ENCODE measurements at regions not wholly inside any gene's neighbourhood (a gene's known extent, or its start where the extent isn't known, plus 50 kb on each side); places are given as distances from the start of the nearest gene placed in this dataset.
A peak's percentile ranks its signal among the peaks of the same experiment; 100 is the strongest.

DNA sequence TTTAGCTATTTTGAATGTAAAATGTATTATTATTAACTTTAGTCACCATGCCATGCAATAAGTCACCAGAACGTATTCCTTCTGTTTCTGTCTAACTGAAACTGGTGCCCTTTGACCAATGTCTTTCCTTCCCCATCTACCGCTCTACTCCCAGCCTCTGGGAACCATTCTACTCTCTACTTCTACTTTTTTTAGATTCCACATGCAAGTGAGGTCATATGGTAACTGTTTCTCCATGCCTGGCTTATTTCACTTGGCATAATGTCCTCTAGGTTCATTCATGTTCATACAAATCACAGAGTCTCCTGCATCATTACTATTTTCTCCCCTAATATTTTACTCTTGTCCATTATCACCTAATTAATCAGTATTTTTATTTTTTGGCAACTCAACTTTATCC lies 160.1 kb downstream of the TMX1 start:
- no peak for DNase-seq

DNA sequence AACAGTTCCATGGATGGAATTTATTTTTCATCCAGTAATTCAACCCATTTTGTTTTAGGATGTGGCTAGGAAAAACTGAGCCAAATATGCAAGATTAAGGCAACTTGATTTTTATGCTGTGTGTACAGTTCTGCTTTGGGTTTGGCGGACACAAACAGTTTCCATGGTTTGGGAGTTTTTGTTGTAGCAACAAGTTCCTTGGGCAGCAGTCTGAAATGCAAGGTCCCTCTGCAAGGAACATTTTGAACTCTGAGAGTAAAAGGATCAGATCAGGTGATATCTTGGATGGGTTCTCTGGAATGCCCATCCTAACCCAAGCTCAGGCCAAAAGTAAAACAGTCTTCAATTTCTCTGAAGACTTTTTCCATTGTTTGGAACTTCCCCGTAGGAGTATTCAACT lies 161.2 kb downstream of the TMX1 start:
- DNase-seq = no peak

DNA sequence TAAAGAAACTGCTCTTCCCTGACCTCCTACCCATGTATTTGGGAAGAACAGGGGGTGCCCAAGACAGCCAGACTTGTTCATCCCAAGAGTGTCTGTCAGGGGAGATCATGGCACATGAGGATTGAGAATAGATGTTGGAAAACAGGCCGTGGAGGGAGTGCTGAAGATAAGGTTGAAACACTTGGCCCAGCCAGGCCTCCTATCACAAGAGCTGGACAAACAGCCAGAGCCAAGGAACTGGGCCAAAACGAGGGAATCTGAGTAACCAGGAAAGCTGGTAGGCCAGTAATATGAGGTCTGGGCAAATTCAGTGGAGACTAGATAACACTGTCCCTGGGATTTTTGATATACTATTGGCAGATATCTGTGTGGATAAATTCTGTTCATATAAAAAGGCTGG lies 161.7 kb downstream of the TMX1 start:
- no peak for DNase-seq

DNA sequence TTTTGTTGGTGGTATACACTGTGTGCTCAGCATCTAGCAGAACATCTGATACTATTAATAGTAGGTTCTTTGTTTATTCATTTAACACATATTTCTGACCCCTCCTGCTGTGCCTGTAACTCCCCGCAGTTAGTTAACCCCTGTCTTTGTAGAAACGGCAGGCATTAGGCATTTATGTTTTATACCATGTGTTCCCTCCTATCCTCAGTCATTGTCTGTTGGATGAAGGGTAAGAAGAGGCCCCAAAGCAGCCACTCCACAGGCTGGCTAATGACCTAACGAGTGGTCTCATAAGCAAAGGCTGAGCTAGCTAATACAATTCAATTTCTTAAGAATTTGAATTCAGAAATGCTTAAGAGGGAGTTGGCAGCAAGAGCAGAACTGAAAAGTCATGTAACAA lies 170.8 kb downstream of the TMX1 start:
- no peak for DNase-seq

- DNase-seq = peak; percentile 66
These were observed 179.6 kb downstream of the TMX1 start for GRCh38 chr14:51419685-51420084.

GRCh38 chr14:51422704-51423103 lies 182.7 kb downstream of the TMX1 start:
- no peak for DNase-seq

GRCh38 chr14:51424041-51424440 lies 184.0 kb downstream of the TMX1 start:
- DNase-seq = no peak

DNA sequence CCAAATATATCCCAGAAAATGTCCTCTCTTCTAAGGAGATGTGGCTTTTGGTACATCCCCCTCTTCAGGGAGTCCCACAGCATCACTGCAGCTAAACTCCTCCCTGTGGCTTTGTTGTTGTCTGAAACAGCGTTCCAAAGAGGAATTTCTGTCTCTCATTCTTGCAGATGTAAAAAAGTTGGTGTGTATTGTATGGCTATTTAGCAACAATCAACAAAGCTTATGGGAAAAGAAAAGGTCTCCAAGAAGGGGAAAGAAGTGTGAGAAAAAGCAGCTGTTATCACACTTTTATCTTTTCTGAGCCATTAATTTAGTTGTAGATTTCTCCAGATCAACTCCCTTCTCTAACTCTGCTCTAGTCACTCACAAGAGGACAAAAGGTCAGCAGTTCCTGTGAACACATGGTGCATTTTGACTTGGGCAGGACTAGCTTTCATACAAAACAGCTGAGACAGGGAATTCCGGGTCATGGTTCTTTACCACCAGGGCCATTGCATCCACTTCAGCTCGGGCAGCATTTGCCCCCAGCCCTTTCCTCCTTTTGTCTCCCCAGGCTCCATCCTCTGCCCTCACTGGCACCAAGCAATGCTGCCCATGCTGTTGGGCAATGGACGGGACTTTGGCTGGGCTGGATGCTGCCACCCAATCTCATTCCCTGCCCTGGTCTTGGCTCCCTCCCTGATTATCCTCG lies 184.7 kb downstream of the TMX1 start:
- no peak for DNase-seq

DNA sequence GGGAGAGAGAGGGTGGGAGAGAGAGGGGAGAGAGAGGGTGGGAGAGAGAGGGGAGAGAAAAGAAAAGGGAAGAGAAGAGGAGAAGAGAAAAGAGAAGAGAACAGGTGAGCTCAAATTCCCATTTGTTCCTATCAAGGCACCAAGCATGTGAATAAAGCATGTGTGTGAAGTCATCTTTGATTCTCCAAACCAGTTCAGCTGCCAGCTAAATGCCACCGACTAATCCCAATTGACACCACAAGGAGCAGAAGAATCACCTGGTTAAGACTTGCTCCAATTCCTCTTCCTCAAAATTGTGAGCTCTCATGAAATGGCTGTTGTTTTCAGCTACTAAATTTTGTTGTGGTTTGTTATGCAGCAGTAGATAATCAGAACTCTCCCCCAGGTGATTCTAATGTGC lies 188.9 kb downstream of the TMX1 start:
- DNase-seq = no peak

DNA sequence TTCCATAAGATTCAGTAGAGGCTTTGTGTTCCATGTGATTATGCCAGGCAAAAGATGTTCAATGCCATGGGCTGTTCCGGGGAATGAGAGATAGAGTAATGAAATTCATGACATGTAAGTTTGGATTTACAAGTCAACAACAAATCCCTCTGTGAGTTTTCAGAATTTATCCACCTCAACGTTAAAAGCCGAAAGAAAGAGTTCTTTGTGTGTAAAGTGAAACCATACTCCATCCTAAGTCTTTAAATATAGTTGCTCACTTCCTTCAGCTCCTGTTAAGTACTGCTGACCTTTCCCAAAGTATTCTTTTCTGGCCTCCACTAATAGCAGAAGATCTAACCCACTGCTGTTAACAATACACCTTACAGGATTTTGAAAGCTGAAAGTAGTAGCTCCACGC lies 190.0 kb downstream of the TMX1 start:
- DNase-seq = no peak

DNA sequence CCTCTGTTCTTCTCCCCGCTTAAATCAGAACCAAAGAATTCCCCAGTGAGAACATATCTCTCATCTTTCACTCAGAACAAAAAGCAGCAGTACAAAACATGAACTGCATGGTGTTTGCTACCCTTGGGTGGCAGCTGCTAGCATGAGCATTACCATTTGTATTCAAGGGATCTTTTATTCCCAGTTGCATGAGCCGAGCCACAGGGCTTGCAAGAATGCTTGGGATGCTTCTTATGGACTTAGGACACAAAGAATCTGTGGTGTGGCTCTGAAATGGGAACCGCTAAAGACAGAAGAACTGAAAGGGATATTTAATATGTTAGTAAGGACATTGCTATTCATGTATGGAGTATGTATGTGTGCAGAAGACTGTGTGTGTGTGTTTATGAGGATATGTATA lies 190.6 kb downstream of the TMX1 start:
- no peak for DNase-seq

DNA sequence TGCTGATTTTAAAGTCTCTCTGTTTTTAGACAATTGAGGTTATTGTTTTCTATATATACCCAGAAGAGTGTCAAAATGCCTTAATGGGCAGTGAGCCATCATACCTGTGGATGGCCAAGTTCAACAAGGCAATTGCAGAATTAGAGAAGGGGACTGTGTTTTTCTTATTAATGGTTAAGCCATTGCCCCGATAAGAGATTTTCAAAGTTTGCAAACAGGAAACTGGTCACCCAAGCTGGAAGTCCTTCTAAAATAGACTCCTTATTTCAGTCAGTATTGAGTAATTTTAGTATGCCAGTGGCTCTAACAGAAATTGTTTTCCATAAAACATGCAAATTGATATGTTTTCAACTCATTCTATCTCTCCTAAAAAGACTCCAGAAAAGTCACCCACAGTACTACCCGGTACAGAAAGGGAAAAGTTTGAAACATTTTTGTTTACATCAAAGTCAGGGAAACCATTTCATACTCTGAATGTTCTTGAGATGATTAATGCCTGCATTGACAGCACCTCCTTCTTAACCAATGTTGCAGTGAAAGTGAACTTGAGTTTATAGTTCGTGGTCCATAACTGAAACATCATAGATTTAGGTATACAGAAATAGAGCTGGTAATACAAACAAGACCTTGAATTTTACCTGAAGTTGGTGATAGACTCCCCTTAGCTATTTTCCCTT lies 191.1 kb downstream of the TMX1 start:
- no peak for DNase-seq

- no peak for DNase-seq
These were observed 191.7 kb downstream of the TMX1 start for GRCh38 chr14:51431741-51432140.

DNA sequence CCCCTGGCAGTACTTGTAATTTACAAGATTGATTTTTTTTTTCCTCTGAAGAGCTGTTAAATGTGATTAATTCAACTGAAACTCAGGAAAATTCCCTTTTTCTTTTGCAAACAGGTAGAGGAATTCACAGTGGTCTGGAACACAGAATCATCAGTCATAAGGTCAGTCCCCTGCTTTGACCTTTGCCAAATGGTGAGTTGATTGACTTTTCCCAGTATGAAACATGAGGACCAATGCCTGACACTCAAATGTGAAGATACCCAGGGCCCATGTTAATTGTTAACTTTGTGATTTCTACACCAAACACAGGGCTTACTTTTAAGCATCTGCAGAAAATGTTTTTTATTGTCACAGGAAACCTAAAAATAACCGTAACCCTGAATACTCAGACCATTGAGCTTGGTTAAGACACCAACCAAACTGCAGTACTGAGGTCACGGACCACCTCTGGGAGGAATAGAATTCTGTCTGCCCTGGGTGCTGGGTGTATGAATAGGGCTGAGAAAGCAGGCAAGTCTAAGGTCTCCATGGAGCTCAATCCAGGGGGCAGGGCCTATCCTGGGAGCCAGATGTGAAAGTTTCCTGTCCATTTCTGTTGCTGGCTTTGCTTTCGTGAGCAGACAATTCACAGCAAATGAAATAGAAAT lies 192.4 kb downstream of the TMX1 start:
- DNase-seq = no peak

GRCh38 chr14:51436630-51437029 lies 196.6 kb downstream of the TMX1 start:
- no peak for DNase-seq

DNA sequence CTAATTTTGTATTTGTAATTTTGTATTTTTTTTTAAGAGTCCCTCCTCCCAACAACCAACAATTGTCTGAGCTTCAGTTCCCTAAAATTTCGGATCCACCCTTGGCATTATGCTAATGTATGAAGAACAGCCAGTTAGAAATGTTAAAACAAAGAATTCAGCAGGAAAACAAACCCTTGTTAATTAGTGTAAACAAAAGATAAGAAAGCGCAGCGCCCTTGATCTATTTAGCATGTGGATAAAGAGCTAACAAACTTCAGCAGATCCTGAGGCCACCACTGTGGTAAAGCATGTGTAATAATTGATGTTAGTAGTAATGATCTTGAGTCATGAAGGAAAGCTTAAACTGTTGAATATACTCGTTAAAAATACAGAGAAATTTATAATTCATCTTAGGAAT lies 199.8 kb downstream of the TMX1 start:
- DNase-seq = no peak

GRCh38 chr14:51441001-51441400 lies 201.0 kb downstream of the TMX1 start:
- no peak for DNase-seq

DNA sequence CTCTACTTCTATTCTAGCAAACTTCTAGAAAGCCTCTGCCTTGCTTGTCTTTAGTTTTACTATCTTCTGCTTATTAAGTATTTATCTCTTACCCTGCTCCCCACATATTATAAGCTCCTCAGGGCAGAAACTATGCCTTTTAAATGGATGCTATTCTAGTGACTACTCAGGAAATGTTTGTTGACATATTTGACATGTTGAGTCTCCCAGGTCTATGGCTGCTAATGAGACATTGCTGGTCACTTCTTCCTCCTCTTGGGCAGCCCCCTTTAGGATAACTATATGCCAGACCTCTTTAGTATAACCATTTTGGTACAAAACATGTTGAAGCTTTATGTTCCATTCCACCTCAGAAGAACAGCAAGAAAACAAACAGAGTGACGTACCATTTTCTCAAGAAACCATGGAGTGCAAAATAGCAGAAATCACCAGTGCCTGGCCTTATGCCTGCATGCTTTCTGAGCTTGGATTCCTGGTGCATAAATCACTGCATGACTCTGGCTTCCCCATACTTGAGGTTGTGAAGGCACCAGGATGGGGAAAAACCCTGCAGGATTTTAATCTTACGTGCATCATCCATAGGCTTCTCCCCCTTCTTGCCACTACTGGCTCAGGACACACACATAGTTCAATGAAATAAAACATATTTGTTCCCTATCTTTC lies 202.6 kb downstream of the TMX1 start:
- DNase-seq = no peak

- DNase-seq = no peak
These were observed 203.4 kb downstream of the TMX1 start for GRCh38 chr14:51443195-51444018.

GRCh38 chr14:51444353-51445000 lies 204.4 kb downstream of the TMX1 start:
- DNase-seq = no peak

- DNase-seq = no peak
These were observed 204.9 kb downstream of the TMX1 start for GRCh38 chr14:51445001-51445390.

DNA sequence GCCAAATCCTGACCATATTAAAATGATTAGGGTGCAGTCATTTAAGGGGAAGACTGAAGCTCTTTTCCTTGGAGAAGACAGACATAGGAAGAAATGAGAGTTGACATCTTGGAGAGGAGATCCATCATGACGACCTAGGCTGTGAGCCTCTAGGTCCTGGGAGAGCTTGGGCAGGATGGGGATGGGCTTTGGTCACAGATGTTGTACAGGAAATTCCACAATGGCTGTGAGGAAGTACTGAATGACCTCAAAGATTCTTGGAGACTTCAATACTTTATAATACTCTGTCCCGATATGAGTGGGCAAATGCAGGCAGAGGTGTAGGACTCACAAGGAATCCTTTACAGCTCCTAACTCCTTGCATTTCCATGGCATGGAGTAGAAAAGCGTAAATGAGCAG lies 204.9 kb upstream of the FRMD6 start:
- no peak for DNase-seq

Measured in CD4-positive, alpha-beta T cell treated with Interleukin-15 for 1 hour (primary cell).